GM12878 (cell line): ENCODE measurements at regions not wholly inside any gene's neighbourhood (a gene's known extent, or its start where the extent isn't known, plus 50 kb on each side); places are given as distances from the start of the nearest gene placed in this dataset.

Experiments
- ATAC-seq: fragments of 200-7000 bp; cut with Tn5 transposase; 3 replicates; pipeline ENCODE4 v1.9.1; 2020; ENCODE audit warnings: mild to moderate bottlenecking, moderate library complexity
- BruUV-seq: library from RNA; stranded (reverse); fragments of 400-500 nt; replicated peaks from 2 replicates; lab custom pipeline; 2021; lab: Mats Ljungman, UMichigan
- CTCF ChIA-PET: fragments of 300-600 bp; sonication (Branson Sonifier 250); formaldehyde crosslinking; extraction: SDS; loops from one replicate; lab custom pipeline; 2021; ENCODE audit warnings: inconsistent platforms; lab: Yijun Ruan, JAX
- POLR2A ChIA-PET: fragments of 350-600 bp; formaldehyde crosslinking; extraction: SDS; loops from one replicate; lab custom pipeline; 2021; ENCODE audit warnings: inconsistent platforms; lab: Charles Lee
- RAD21 ChIA-PET: fragments of 300-600 bp; sonication (Branson Sonifier 250); formaldehyde crosslinking; loops from one replicate; lab custom pipeline; 2023; ENCODE audit warnings: antibody characterized with exemption; ENCODE audit not compliant: unreplicated experiment; lab: Charles Lee
- SMC1A ChIA-PET: fragments of 300-600 bp; sonication (Branson Sonifier 250); formaldehyde crosslinking; loops from one replicate; lab custom pipeline; 2023; ENCODE audit not compliant: unreplicated experiment, uncharacterized antibody; lab: Charles Lee
- DNase-seq: peaks from one replicate; pipeline ENCODE4 v3.0.0-alpha.2; 2011; ENCODE audit warnings: low read depth, low spot score
- FAIRE-seq: peaks from 3 replicates; lab custom pipeline; 2011; peaks lifted over from hg19 to GRCh38; lab: Jason Lieb, UNC
- H2AFZ ChIP-seq: 2 replicates; pipeline ENCODE4 v1.6.0; 2011; ENCODE audit warnings: low read depth, low read length, control low read depth; ENCODE audit not compliant: control insufficient read depth
- H3K27ac ChIP-seq: 2 replicates; pipeline ENCODE4 v1.5.1; 2011; ENCODE audit warnings: control low read depth; ENCODE audit not compliant: control insufficient read depth, insufficient read depth
- H3K27me3 ChIP-seq, 2 experiments: replicated peaks in 1 of 2; 2 replicates each; pipeline versions ENCODE4 v1.6.0 to v1.6.1; 2011; ENCODE audit warnings: low read length in 1 of 2; ENCODE audit not compliant: control insufficient read depth in 2 of 2, insufficient read depth in 2 of 2
- H3K36me3 ChIP-seq, 2 experiments: 2 replicates each; pipeline ENCODE4 v1.5.1; 2011; ENCODE audit warnings: low read length in 1 of 2; ENCODE audit not compliant: control insufficient read depth in 2 of 2, insufficient read depth in 2 of 2
- H3K4me1 ChIP-seq: 2 replicates; pipeline ENCODE4 v1.6.1; 2011; ENCODE audit warnings: mild to moderate bottlenecking, low read length, moderate library complexity, mixed read lengths; ENCODE audit not compliant: control insufficient read depth, insufficient read depth
- H3K4me2 ChIP-seq: 2 replicates; pipeline ENCODE4 v1.6.0; 2011; ENCODE audit warnings: control low read depth; ENCODE audit not compliant: control insufficient read depth, insufficient read depth
- H3K4me3 ChIP-seq: fragments of 200-600 bp; sonication (generic); 2 replicates; pipeline ENCODE4 v1.5.1; 2016
- H3K79me2 ChIP-seq: 2 replicates; pipeline ENCODE4 v1.6.0; 2011; ENCODE audit warnings: low read length; ENCODE audit not compliant: control insufficient read depth, insufficient read depth
- H3K9ac ChIP-seq: 2 replicates; pipeline ENCODE4 v1.8.0; 2011; ENCODE audit warnings: low read length, control low read depth, mixed read lengths; ENCODE audit not compliant: control insufficient read depth, insufficient read depth
- H3K9me3 ChIP-seq: replicated peaks from 3 replicates; pipeline ENCODE4 v1.5.1; 2011; ENCODE audit warnings: mild to moderate bottlenecking, low read length; ENCODE audit not compliant: control insufficient read depth, insufficient read depth
- H4K20me1 ChIP-seq: 2 replicates; pipeline ENCODE4 v1.6.0; 2011; ENCODE audit not compliant: control insufficient read depth, insufficient read depth
- CHD4 ChIP-seq: fragments of 200-600 bp; sonication (generic); IDR thresholded peaks from 2 replicates; pipeline ENCODE4 v1.6.1; 2016; ENCODE audit warnings: mild to moderate bottlenecking
- ESRRA ChIP-seq: IDR thresholded peaks from 2 replicates; pipeline ENCODE4 v1.6.1; 2012; ENCODE audit warnings: mild to moderate bottlenecking, low read length, improper control_type of control experiment
- KAT2A ChIP-seq: conservative IDR thresholded peaks from 2 replicates; pipeline ENCODE4 v1.6.1; 2011; ENCODE audit warnings: low read depth, low read length; ENCODE audit not compliant: control insufficient read depth
- SUPT20H ChIP-seq: IDR thresholded peaks from 2 replicates; pipeline ENCODE4 v1.6.1; 2011; ENCODE audit warnings: low read depth, mild to moderate bottlenecking, low read length, moderate library complexity, borderline replicate concordance; ENCODE audit not compliant: control insufficient read depth
- TBL1XR1 ChIP-seq: IDR thresholded peaks from 2 replicates; pipeline ENCODE4 v1.6.1; 2012; ENCODE audit warnings: low read depth, low read length, improper control_type of control experiment
- TCF7 ChIP-seq: IDR thresholded peaks from 2 replicates; pipeline ENCODE4 v1.6.1; 2014; ENCODE audit warnings: antibody characterized with exemption, borderline replicate concordance
- WGBS: methylation state at CpG from one replicate; pipeline ENCODE4 v1.1.6; 2016; ENCODE audit warnings: low lambda C conversion rate; ENCODE audit not compliant: insufficient replicate concordance, insufficient coverage; ENCODE audit errors: missing lambda C conversion rate; 5-methylcytosine and 5-hydroxymethylcytosine counted together
- in situ Hi-C: fragments of 300-500 bp; cut with MboI; formaldehyde crosslinking; loops from 9 replicates; pipeline ENCODE4 v1.14.3; 2018; ENCODE audit warnings: mixed read lengths
- intact Hi-C: fragments of 100-400 bp; cut with micrococcal nuclease; formaldehyde crosslinking; loops from one replicate; pipeline ENCODE4 v1.14.2; 2022; ENCODE audit not compliant: unreplicated experiment
- TF ChIP-seq, protein P1 (sequence below): fragments of 450-650 bp; IDR thresholded peaks from 2 replicates; pipeline ENCODE4 v1.6.1; 2018; ENCODE audit warnings: borderline replicate concordance, mild to moderate bottlenecking; ENCODE audit not compliant: partially characterized antibody
- TF ChIP-seq, protein P2 (sequence below): IDR thresholded peaks from 2 replicates; pipeline ENCODE4 v1.6.1; 2011; ENCODE audit warnings: borderline replicate concordance, low read depth, mild to moderate bottlenecking, moderate library complexity, mixed read lengths, low read length; ENCODE audit not compliant: insufficient read depth; ENCODE audit errors: extremely low read length

DNA sequence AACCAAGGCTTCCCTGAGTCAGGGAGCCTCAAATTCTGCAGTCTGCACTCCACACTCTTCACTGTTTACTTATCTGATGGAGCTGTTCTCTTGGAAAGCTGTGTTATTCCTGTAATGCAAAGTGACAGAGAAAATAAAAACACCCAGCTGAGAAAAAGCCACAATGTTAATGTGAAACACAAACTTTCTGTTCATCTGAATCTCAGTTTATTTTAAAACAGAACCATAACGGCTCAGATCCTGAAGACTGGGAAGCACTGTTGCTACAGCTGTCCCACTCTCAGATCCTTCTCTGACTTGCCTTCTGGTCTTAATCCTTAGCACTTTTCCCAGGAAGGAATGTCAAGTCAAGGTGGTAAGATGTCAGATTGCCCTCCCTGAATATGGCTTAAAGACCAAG, 736.6 kb downstream of the DHX35 start:
- no TSS peak for BruUV-seq

More for the DNA sequence above, 736.6 kb downstream of the DHX35 start:
- ChIA-PET RAD21 (no interaction called here), CTCF (interaction anchor here (1.3 kb wide), 1 partner anchor 175 kb away, joined by 4 read pairs; no protein-coding TSS in a partner anchor), SMC1A (no interaction called here), POLR2A (no interaction called here)
- Histone ChIP-seq H3K27me3 (no peaks in the 10 kb centered on the region), H3K4me3 (no peak overlapping the region), H3K36me3 (no peaks in the 10 kb centered on the region), H3K4me2 (no peak overlapping the region), H3K4me1 (no peaks in the 10 kb centered on the region), H4K20me1 (no peaks in the 10 kb centered on the region), H2AFZ (no peak overlapping the region), H3K27ac (no peak overlapping the region), H3K9me3 (no peaks in the 10 kb centered on the region), H3K79me2 (no peaks in the 10 kb centered on the region), H3K9ac (no peak overlapping the region)
- intact Hi-C loops = no loop called here
- no peak for TF ChIP-seq SUPT20H
- TF ChIP-seq ESRRA = no peak
- no peak for TF ChIP-seq KAT2A
- no peak for TF ChIP-seq CHD4
- TF ChIP-seq, protein P1, sequence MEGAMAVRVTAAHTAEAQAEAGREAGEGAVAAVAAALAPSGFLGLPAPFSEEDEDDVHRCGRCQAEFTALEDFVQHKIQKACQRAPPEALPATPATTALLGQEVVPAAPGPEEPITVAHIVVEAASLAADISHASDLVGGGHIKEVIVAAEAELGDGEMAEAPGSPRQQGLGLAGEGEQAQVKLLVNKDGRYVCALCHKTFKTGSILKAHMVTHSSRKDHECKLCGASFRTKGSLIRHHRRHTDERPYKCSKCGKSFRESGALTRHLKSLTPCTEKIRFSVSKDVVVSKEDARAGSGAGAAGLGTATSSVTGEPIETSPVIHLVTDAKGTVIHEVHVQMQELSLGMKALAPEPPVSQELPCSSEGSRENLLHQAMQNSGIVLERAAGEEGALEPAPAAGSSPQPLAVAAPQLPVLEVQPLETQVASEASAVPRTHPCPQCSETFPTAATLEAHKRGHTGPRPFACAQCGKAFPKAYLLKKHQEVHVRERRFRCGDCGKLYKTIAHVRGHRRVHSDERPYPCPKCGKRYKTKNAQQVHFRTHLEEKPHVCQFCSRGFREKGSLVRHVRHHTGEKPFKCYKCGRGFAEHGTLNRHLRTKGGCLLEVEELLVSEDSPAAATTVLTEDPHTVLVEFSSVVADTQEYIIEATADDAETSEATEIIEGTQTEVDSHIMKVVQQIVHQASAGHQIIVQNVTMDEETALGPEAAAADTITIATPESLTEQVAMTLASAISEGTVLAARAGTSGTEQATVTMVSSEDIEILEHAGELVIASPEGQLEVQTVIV = no peak
- no peak for TF ChIP-seq TCF7
- TF ChIP-seq, protein P2, sequence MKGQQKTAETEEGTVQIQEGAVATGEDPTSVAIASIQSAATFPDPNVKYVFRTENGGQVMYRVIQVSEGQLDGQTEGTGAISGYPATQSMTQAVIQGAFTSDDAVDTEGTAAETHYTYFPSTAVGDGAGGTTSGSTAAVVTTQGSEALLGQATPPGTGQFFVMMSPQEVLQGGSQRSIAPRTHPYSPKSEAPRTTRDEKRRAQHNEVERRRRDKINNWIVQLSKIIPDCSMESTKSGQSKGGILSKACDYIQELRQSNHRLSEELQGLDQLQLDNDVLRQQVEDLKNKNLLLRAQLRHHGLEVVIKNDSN = no peak
- TF ChIP-seq TBL1XR1 = no peak
- no peak for ATAC-seq
- DNase-seq = no peak
- WGBS = 59% methylated on average over 1 of the region's 1 CpG
- in situ Hi-C loops = no loop called here
- FAIRE-seq = no peak
